Fibroblast of lung (primary cell): ENCODE measurements at regions not wholly inside any gene's neighbourhood (a gene's known extent, or its start where the extent isn't known, plus 50 kb on each side); places are given as distances from the start of the nearest gene placed in this dataset.

ENCODE experiments used
- EZH2 ChIP-seq: IDR thresholded peaks from 2 replicates; pipeline ENCODE4 v1.5.1; 2012; ENCODE audit warnings: low read length, control low read depth, mild to moderate bottlenecking; ENCODE audit errors: missing control alignments
- TF ChIP-seq, protein P1 (sequence below), 2 donors: IDR thresholded peaks in 1 of 2; conservative IDR thresholded peaks in 1 of 2; 1 replicate in 1 of 2; 2 replicates in 1 of 2; pipeline ENCODE4 v1.5.1; 2011 to 2012; ENCODE audit warnings: low read length in 2 of 2, control low read depth in 1 of 2, inconsistent platforms in 1 of 2, low read depth in 1 of 2, mild to moderate bottlenecking in 1 of 2

DNA sequence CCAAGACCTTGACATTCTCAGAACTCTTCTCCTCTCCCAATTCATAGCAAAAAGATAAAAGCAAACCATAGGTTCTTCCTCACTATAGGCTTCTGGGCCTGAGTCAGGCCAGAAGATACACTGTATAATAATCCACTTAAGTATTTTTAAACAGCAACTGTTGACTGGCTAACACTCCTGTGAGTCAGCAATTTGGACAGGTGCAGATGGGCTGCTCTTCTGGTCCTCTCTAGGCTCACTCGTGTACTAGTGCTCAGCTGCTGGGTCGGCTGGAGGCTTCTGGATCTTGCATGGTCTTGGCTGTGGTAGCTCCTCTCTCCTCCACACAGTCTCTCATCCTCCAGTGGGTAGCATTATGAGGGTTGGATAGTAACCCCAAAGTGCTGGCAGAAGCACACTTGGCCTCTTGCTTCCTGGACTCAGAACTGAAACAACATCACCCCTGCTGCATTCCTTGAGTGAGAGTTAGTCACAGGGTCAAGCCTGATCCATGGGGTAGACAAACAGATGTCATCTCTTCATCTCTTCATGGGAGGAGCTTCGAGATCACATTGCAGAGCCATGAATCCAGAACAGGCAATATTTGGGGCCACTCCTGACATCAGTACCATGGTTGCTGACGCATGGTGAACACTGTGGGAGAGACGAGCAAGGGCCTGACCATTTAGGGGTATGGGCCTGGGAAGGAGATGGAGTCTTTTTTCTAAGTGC is 86.9 kb downstream of the C6orf118 start:
- TF ChIP-seq, protein P1, sequence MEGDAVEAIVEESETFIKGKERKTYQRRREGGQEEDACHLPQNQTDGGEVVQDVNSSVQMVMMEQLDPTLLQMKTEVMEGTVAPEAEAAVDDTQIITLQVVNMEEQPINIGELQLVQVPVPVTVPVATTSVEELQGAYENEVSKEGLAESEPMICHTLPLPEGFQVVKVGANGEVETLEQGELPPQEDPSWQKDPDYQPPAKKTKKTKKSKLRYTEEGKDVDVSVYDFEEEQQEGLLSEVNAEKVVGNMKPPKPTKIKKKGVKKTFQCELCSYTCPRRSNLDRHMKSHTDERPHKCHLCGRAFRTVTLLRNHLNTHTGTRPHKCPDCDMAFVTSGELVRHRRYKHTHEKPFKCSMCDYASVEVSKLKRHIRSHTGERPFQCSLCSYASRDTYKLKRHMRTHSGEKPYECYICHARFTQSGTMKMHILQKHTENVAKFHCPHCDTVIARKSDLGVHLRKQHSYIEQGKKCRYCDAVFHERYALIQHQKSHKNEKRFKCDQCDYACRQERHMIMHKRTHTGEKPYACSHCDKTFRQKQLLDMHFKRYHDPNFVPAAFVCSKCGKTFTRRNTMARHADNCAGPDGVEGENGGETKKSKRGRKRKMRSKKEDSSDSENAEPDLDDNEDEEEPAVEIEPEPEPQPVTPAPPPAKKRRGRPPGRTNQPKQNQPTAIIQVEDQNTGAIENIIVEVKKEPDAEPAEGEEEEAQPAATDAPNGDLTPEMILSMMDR (conservative IDR thresholded peaks at IDR 0.05 in 1 of 2, IDR thresholded peaks at IDR 0.05 in 1 of 2; ENCODE audit: low read depth in 1 of 2, low read length in 2 of 2), result no peak
- no peak for TF ChIP-seq EZH2
